Endothelial cell of umbilical vein (primary cell): ENCODE measurements at regions not wholly inside any gene's neighbourhood (a gene's known extent, or its start where the extent isn't known, plus 50 kb on each side); places are given as distances from the start of the nearest gene placed in this dataset.

Experiments used
- BruUV-seq: library from RNA; stranded (reverse); fragments of 400-500 nt; replicated peaks from 2 replicates; lab custom pipeline; 2021; lab: Mats Ljungman, UMichigan
- CTCF ChIA-PET: fragments of 300-600, 350-600 bp; sonication (Branson Sonifier 250); formaldehyde crosslinking; loops from one replicate; lab custom pipeline; 2021; ENCODE audit warnings: antibody characterized with exemption, inconsistent platforms; lab: Charles Lee
- POLR2A ChIA-PET: fragments of 300-600, 350-600 bp; sonication (Branson Sonifier 250); formaldehyde crosslinking; loops from one replicate; lab custom pipeline; 2021; ENCODE audit warnings: antibody characterized with exemption, inconsistent platforms; lab: Charles Lee
- DNase-seq: peaks from one replicate; pipeline ENCODE4 v3.0.0-alpha.2; 2011; ENCODE audit warnings: low read depth, low spot score
- FAIRE-seq: peaks from 2 replicates; lab custom pipeline; 2011; peaks lifted over from hg19 to GRCh38; lab: Jason Lieb, UNC
- H2AFZ ChIP-seq: 2 replicates; pipeline ENCODE4 v1.6.0; 2012; ENCODE audit warnings: low read depth, low read length, control low read depth, inconsistent platforms
- H3K27ac ChIP-seq: 2 replicates; pipeline ENCODE4 v1.5.1; 2011; ENCODE audit warnings: low read depth, mild to moderate bottlenecking, control low read depth, low read length, moderate library complexity; ENCODE audit not compliant: insufficient read depth
- H3K27me3 ChIP-seq, 2 experiments: 2 replicates each; pipeline versions ENCODE4 v1.6.0 to v1.6.1; 2011; ENCODE audit warnings: low read length in 2 of 2, mixed read lengths in 1 of 2; ENCODE audit not compliant: control insufficient read depth in 2 of 2, insufficient read depth in 2 of 2
- H3K36me3 ChIP-seq, 2 experiments: 2 replicates in 1 of 2; 3 replicates in 1 of 2; pipeline ENCODE4 v1.5.1; 2011; ENCODE audit warnings: low read length in 2 of 2, mild to moderate bottlenecking in 1 of 2, moderate library complexity in 1 of 2; ENCODE audit not compliant: control insufficient read depth in 2 of 2, insufficient read depth in 2 of 2; ENCODE audit errors: extremely low read depth in 1 of 2
- H3K4me1 ChIP-seq: 3 replicates; pipeline ENCODE4 v1.5.1; 2011; ENCODE audit warnings: mild to moderate bottlenecking, low read length; ENCODE audit not compliant: control insufficient read depth, insufficient read depth; ENCODE audit errors: extremely low read depth
- H3K4me2 ChIP-seq: 2 replicates; pipeline ENCODE4 v1.6.1; 2011; ENCODE audit warnings: low read length, control low read depth, mixed read lengths; ENCODE audit not compliant: insufficient read depth
- H3K4me3 ChIP-seq, 3 experiments: fragments of 200-600 bp in 1 of 3; sonication (generic), shearing (Covaris generic) in 1 of 3; replicated peaks in 1 of 3; 2 replicates each; pipeline ENCODE4 v1.5.1; 2011 to 2016; ENCODE audit warnings: control low read depth in 3 of 3, low read length in 3 of 3, mild to moderate bottlenecking in 2 of 3, inconsistent platforms in 1 of 3, low read depth in 1 of 3, moderate library complexity in 1 of 3; ENCODE audit not compliant: insufficient read depth in 1 of 3
- H3K79me2 ChIP-seq: 2 replicates; pipeline ENCODE4 v1.6.0; 2012; ENCODE audit warnings: low read length, inconsistent platforms; ENCODE audit not compliant: control insufficient read depth, insufficient read depth
- H3K9ac ChIP-seq: replicated peaks from 2 replicates; pipeline ENCODE3; 2011; ENCODE audit warnings: low read length, control low read depth; ENCODE audit not compliant: insufficient read depth; ENCODE audit errors: extremely low read depth
- H3K9me1 ChIP-seq: replicated peaks from 3 replicates; pipeline ENCODE4 v1.6.0; 2011; ENCODE audit warnings: mild to moderate bottlenecking, low read length; ENCODE audit not compliant: control insufficient read depth, insufficient read depth; ENCODE audit errors: extremely low read depth
- H3K9me3 ChIP-seq: replicated peaks from 2 replicates; pipeline ENCODE4 v1.5.1; 2012; ENCODE audit warnings: low read length, inconsistent platforms; ENCODE audit not compliant: control insufficient read depth, insufficient read depth
- H4K20me1 ChIP-seq: replicated peaks from 2 replicates; pipeline ENCODE3; 2011; ENCODE audit warnings: mild to moderate bottlenecking, low read length; ENCODE audit not compliant: control insufficient read depth, insufficient read depth; ENCODE audit errors: extremely low read depth
- CTCF ChIP-seq, 2 donors: IDR thresholded peaks; 1 replicate in 1 of 2; 2 replicates in 1 of 2; pipeline ENCODE4 v1.5.1; 2011; ENCODE audit warnings: low read length in 2 of 2, mild to moderate bottlenecking in 2 of 2, moderate library complexity in 2 of 2, control low read depth in 1 of 2, inconsistent platforms in 1 of 2, low read depth in 1 of 2; ENCODE audit not compliant: insufficient read depth in 1 of 2; ENCODE audit errors: extremely low read depth in 1 of 2
- EZH2 ChIP-seq: IDR thresholded peaks from 2 replicates; pipeline ENCODE4 v1.6.1; 2012; ENCODE audit warnings: borderline replicate concordance, low read depth, mild to moderate bottlenecking, moderate library complexity, low read length, inconsistent platforms; ENCODE audit not compliant: severe bottlenecking
- FOS ChIP-seq: IDR thresholded peaks from 2 replicates; pipeline ENCODE4 v1.6.1; 2011; ENCODE audit warnings: mild to moderate bottlenecking, low read length, moderate library complexity, borderline replicate concordance; ENCODE audit not compliant: insufficient read depth
- GATA2 ChIP-seq: IDR thresholded peaks from 2 replicates; pipeline ENCODE4 v1.7.0; 2011; ENCODE audit warnings: low read depth, mild to moderate bottlenecking, moderate library complexity, mixed read lengths, low read length; ENCODE audit not compliant: insufficient read length, insufficient read depth
- JUN ChIP-seq: IDR thresholded peaks from 2 replicates; pipeline ENCODE4 v1.6.1; 2011; ENCODE audit warnings: borderline replicate concordance, low read depth; ENCODE audit not compliant: insufficient read length, insufficient read depth
- MAX ChIP-seq: IDR thresholded peaks from 2 replicates; pipeline ENCODE4 v1.6.1; 2011; ENCODE audit not compliant: insufficient read depth, insufficient read length
- MYC ChIP-seq: IDR thresholded peaks from one replicate; pipeline ENCODE4 v1.6.1; 2011; ENCODE audit warnings: mild to moderate bottlenecking, low read depth, low read length
- POLR2AphosphoS5 ChIP-seq: IDR thresholded peaks from 2 replicates; pipeline ENCODE4 v1.6.1; 2012; ENCODE audit warnings: low read depth, mild to moderate bottlenecking, control low read depth, low read length, moderate library complexity; ENCODE audit not compliant: insufficient read depth
- dilution Hi-C: fragments of 300-500 bp; cut with MboI; formaldehyde crosslinking; loops from one replicate; pipeline ENCODE4 v1.15.0; 2019; ENCODE audit warnings: low sequenced_read_pairs; ENCODE audit not compliant: extremely low pct_ligation_motif_present
- intact Hi-C: fragments of 100-400 bp; cut with micrococcal nuclease; formaldehyde crosslinking; loops from one replicate; pipeline ENCODE4 v1.10.0; 2022

DNA sequence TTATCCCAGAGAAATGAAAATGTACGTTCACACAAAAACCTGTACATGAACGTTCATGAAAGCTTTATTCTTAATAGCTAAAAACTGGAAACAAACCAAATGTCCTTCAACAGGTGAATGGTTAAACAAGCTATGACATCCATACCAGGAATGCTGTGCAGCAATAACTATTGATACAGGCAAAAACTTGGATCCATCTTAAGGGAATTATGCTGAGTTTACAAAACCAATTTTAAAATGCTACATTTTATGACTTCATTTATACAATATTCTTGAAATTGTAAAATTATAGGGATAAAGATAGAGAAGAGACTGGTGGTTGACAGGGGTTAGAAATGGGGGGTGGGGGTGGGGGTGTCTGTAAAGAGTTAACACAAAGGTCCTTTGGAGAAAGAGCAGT lies 280.3 kb downstream of the TGFB2 start:
- Histone ChIP-seq H3K36me3 (no peaks in the 10 kb centered on the region), H3K4me3 (no peak overlapping the region), H2AFZ (no peak overlapping the region), H3K9me1 (no peaks in the 10 kb centered on the region), H3K4me2 (no peak overlapping the region), H3K9me3 (no peaks in the 10 kb centered on the region), H3K79me2 (no peaks in the 10 kb centered on the region), H3K4me1 (peaks cover 9% of the 10 kb centered on the region), H3K27me3 (no peaks in the 10 kb centered on the region), H3K27ac (no peak overlapping the region), H3K9ac (no peak overlapping the region), H4K20me1 (no peaks in the 10 kb centered on the region)
- FAIRE-seq, result no peak
- no TSS peak for BruUV-seq
- ChIA-PET POLR2A (no interaction called here), CTCF (no interaction called here)
- TF ChIP-seq POLR2AphosphoS5 (no peak), MYC (no peak), CTCF (IDR thresholded peaks at IDR 0.05; ENCODE audit: extremely low read depth in 1 of 2, insufficient read depth in 1 of 2, low read depth in 1 of 2, low read length in 2 of 2) (no peak), FOS (no peak)
- DNase-seq, result no peak
- intact Hi-C loops (no loop called here), dilution Hi-C loops (no loop called here)

- H3K9me1 ChIP-seq, result no peaks in the 10 kb centered on the region
- H3K27ac ChIP-seq, result no peak overlapping the region
- no peak overlapping the region for H3K4me2 ChIP-seq
- no peak for TF ChIP-seq MYC
- TF ChIP-seq FOS, result no peak
- TF ChIP-seq POLR2AphosphoS5, result no peak
- TF ChIP-seq GATA2, result no peak
- TF ChIP-seq JUN, result no peak
- no peak for TF ChIP-seq MAX
- TF ChIP-seq EZH2, result no peak
- dilution Hi-C loops (no loop called here), intact Hi-C loops (no loop called here)
- H2AFZ ChIP-seq, result no peak overlapping the region
- H3K4me1 ChIP-seq, result no peaks in the 10 kb centered on the region
- POLR2A ChIA-PET, result no interaction called here
- no peaks in the 10 kb centered on the region for H3K79me2 ChIP-seq
- H3K27me3 ChIP-seq, result no peaks in the 10 kb centered on the region
- CTCF ChIA-PET, result interaction anchor here (0.9 kb wide), 1 partner anchor 15 kb away, joined by 3 read pairs; no protein-coding TSS in a partner anchor
- no peak overlapping the region for H3K4me3 ChIP-seq
- no peaks in the 10 kb centered on the region for H3K9me3 ChIP-seq
- no peak overlapping the region for H3K9ac ChIP-seq
- DNase-seq (no peak), FAIRE-seq (no peak)
- no TSS peak for BruUV-seq
- H3K36me3 ChIP-seq, result no peaks in the 10 kb centered on the region
- H4K20me1 ChIP-seq, result no peaks in the 10 kb centered on the region
Measured at GRCh38 chr1:218633238-218633988, 288.3 kb downstream of the TGFB2 start.
